ENCODE measurements at regions not wholly inside any gene's neighbourhood (a gene's known extent, or its start where the extent isn't known, plus 50 kb on each side); places are given as distances from the start of the nearest gene placed in this dataset.

DNA sequence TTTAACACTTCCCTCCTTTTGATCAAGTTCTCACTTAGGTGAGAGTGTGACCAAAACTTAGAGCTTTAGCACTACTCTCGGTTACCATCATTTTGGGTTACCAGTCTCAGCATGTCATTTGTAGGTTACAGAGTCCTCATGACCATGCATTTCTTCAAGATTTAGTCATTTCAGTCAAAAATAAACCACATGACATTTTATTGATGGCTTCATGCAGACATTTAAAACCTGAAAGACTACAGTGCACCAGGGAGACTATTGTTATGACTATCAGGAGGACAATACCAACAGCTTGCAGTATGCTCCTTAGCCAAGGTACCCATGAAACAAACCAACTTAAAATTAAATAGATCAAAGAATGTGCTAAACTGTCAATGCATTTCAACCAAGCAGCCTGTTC is 498.1 kb upstream of the FSTL5 start:
- Histone ChIP-seq H3K27ac (ENCODE audit: low read depth, low read length) (no peak overlapping the region), H2AFZ (ENCODE audit: low read depth, low read length, severe bottlenecking) (no peak overlapping the region), H3K36me3 (ENCODE audit: low read length) (no peaks in the 10 kb centered on the region), H3K9me3 (ENCODE audit: insufficient read depth, low read length) (no peaks in the 10 kb centered on the region), H3K79me2 (ENCODE audit: insufficient read depth, low read length) (no peaks in the 10 kb centered on the region), H3F3A (ENCODE audit: insufficient read depth) (no peaks in the 10 kb centered on the region), H3K9ac (ENCODE audit: low read length) (no peak overlapping the region), H3K4me3 (ENCODE audit: insufficient read depth, low read length, poor library complexity, severe bottlenecking) (no peak overlapping the region), H3K27me3 (ENCODE audit: low read length) (no peaks in the 10 kb centered on the region), H4K20me1 (ENCODE audit: low read depth, low read length) (no peaks in the 10 kb centered on the region), H3K9me2 (replicated peaks; ENCODE audit: insufficient read depth, low read length) (no peaks in the 10 kb centered on the region), H3K4me2 (ENCODE audit: low read depth, low read length, poor library complexity, severe bottlenecking) (no peak overlapping the region)
- TF ChIP-seq, protein P1, sequence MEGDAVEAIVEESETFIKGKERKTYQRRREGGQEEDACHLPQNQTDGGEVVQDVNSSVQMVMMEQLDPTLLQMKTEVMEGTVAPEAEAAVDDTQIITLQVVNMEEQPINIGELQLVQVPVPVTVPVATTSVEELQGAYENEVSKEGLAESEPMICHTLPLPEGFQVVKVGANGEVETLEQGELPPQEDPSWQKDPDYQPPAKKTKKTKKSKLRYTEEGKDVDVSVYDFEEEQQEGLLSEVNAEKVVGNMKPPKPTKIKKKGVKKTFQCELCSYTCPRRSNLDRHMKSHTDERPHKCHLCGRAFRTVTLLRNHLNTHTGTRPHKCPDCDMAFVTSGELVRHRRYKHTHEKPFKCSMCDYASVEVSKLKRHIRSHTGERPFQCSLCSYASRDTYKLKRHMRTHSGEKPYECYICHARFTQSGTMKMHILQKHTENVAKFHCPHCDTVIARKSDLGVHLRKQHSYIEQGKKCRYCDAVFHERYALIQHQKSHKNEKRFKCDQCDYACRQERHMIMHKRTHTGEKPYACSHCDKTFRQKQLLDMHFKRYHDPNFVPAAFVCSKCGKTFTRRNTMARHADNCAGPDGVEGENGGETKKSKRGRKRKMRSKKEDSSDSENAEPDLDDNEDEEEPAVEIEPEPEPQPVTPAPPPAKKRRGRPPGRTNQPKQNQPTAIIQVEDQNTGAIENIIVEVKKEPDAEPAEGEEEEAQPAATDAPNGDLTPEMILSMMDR (IDR thresholded peaks at IDR 0.05; ENCODE audit: insufficient read depth, low read length, poor library complexity, severe bottlenecking), result no peak
- no peak for TF ChIP-seq EZH2phosphoT487 (conservative IDR thresholded peaks at IDR 0.05; ENCODE audit: low read length)

- no peak overlapping the region for H3K4me3 ChIP-seq (ENCODE audit: insufficient read depth, low read length, poor library complexity, severe bottlenecking)
- no peaks in the 10 kb centered on the region for H3K36me3 ChIP-seq (ENCODE audit: low read length)
- no peak overlapping the region for H3K4me2 ChIP-seq (ENCODE audit: low read depth, low read length, poor library complexity, severe bottlenecking)
- H3K79me2 ChIP-seq (ENCODE audit: insufficient read depth, low read length), result no peaks in the 10 kb centered on the region
- H3K27ac ChIP-seq (ENCODE audit: low read depth, low read length), result no peak overlapping the region
- H3F3A ChIP-seq (ENCODE audit: insufficient read depth), result no peaks in the 10 kb centered on the region
- H2AFZ ChIP-seq (ENCODE audit: low read depth, low read length, severe bottlenecking), result no peak overlapping the region
- TF ChIP-seq EZH2phosphoT487 (conservative IDR thresholded peaks at IDR 0.05; ENCODE audit: low read length), result no peak
- TF ChIP-seq, protein P1 (IDR thresholded peaks at IDR 0.05; ENCODE audit: insufficient read depth, low read length, poor library complexity, severe bottlenecking), result no peak
- no peaks in the 10 kb centered on the region for H3K27me3 ChIP-seq (ENCODE audit: low read length)
- H4K20me1 ChIP-seq (ENCODE audit: low read depth, low read length), result no peaks in the 10 kb centered on the region
- no peaks in the 10 kb centered on the region for H3K9me2 ChIP-seq (replicated peaks; ENCODE audit: insufficient read depth, low read length)
- no peak overlapping the region for H3K9ac ChIP-seq (ENCODE audit: low read length)
- no peaks in the 10 kb centered on the region for H3K9me3 ChIP-seq (ENCODE audit: insufficient read depth, low read length)
Measured at GRCh38 chr4:162659716-162660115, 495.9 kb upstream of the FSTL5 start.

DNA sequence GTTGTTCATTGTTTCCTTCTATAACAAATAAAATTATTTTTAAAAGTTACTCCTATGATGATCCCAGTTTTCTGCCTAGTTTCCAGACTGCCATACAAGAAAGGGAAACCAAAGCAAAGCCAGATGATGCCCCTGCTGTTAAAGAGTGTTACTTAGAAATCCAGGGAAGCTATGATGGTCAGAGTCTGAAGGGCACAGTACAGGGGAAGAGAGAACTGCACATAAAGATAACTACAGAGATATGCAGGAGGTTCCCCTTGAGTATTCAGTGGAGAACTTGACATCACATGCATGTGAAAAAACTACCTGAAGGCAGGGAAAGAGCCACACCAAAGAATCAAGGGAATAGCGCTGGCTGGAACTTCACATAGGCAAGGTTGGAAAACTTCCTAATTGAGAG is 494.2 kb upstream of the FSTL5 start:
- no peaks in the 10 kb centered on the region for H3K9me3 ChIP-seq (ENCODE audit: insufficient read depth, low read length)
- no peaks in the 10 kb centered on the region for H3K27me3 ChIP-seq (ENCODE audit: low read length)
- H3K36me3 ChIP-seq (ENCODE audit: low read length), result no peaks in the 10 kb centered on the region
- no peak overlapping the region for H2AFZ ChIP-seq (ENCODE audit: low read depth, low read length, severe bottlenecking)
- H3K4me3 ChIP-seq (ENCODE audit: insufficient read depth, low read length, poor library complexity, severe bottlenecking), result no peak overlapping the region
- H3K27ac ChIP-seq (ENCODE audit: low read depth, low read length), result no peak overlapping the region
- no peak overlapping the region for H3K9ac ChIP-seq (ENCODE audit: low read length)
- no peak overlapping the region for H3K4me2 ChIP-seq (ENCODE audit: low read depth, low read length, poor library complexity, severe bottlenecking)
- H4K20me1 ChIP-seq (ENCODE audit: low read depth, low read length), result no peaks in the 10 kb centered on the region
- no peaks in the 10 kb centered on the region for H3F3A ChIP-seq (ENCODE audit: insufficient read depth)
- no peaks in the 10 kb centered on the region for H3K79me2 ChIP-seq (ENCODE audit: insufficient read depth, low read length)
- TF ChIP-seq, protein P1 (IDR thresholded peaks at IDR 0.05; ENCODE audit: insufficient read depth, low read length, poor library complexity, severe bottlenecking), result no peak
- TF ChIP-seq EZH2phosphoT487 (conservative IDR thresholded peaks at IDR 0.05; ENCODE audit: low read length), result no peak
- no peaks in the 10 kb centered on the region for H3K9me2 ChIP-seq (replicated peaks; ENCODE audit: insufficient read depth, low read length)

Measured in SU-DHL-6 (cell line).